ENCODE measurements at regions not wholly inside any gene's neighbourhood (a gene's known extent, or its start where the extent isn't known, plus 50 kb on each side); places are given as distances from the start of the nearest gene placed in this dataset.
"Not testable (repeated sequence)": the region's sequence is repeated elsewhere in the genome, so short reads cannot be mapped to it uniquely, and the experiment has no call there.

DNA sequence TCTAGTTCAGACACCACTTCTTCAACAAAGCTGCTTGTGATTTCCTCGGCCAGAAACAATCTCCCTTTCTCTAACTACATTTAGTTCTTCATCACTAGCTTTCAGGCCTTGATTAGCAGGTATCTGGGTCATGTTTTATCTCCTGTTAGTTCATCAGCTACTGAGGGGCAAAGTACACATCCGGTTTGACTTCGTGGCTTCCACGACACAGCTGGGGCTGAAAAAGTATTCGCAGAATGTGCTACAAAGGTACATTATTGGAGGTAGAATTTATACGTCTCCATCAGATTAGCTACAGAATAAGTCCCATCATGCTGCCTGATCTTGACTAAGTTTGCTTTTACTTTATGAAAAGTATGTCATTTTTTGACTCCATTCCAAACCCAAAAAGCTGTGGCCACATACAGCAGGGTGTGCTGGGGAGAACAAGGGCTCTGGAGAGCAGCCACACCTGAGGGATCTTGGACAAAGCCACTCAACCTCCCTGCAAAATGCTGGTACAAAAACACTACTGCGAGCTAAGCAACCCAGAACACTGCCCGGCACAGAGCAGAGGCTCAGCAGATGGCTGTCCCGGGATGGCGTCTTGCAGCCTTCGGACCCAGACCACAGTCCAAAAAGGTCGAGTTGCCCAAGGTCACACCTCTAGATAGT is 158.9 kb upstream of the PRKX start:
- H3K4me1 ChIP-seq; H3K4me3 ChIP-seq; H3K27me3 ChIP-seq (ENCODE audit: low read depth); DNase-seq (ENCODE audit: low spot score in 2 of 2); in situ Hi-C loops (cut with MboI; ENCODE audit: low sequenced_read_pairs); H3K9me3 ChIP-seq; H3K36me3 ChIP-seq (replicated peaks): not testable (repeated sequence)

DNA sequence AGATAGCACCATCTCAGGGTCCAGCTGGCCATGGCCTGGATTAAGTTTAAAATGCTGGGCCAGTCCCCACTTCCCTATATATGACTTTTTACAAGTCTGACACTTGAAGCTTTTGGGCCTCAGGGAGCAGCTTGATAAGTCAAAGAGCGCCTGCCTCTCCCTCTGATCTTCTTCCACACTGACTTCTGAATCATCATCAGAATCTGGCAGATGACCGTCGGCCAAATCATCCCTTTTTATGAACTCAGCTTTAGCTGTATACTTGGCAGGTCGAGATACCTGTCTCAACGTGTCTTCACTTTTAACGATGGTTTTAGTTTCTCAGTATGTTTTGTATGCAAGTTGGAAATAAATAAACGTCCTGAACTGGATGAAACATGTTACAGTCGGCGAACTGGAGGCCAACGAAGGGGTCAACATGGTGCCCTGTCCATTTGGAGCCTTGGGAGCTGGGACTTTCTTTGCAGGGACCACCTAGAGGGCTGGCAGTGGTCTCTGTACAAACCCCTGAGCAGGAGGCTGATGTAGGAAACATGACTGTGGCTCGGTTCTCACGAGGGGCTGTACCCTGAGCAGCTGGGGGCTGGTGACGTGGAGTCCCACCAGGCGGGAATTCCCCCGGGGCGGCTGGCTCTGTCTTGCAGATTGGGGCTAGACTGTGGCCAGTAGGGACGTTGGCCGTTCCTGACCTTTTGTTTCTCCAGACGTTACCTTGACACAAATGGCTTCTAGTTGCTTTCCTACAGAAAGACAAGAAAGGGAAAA is 153.8 kb upstream of the PRKX start:
- H3K9me3 ChIP-seq; DNase-seq (ENCODE audit: low spot score in 2 of 2); in situ Hi-C loops (cut with MboI; ENCODE audit: low sequenced_read_pairs): not testable (repeated sequence)

DNA sequence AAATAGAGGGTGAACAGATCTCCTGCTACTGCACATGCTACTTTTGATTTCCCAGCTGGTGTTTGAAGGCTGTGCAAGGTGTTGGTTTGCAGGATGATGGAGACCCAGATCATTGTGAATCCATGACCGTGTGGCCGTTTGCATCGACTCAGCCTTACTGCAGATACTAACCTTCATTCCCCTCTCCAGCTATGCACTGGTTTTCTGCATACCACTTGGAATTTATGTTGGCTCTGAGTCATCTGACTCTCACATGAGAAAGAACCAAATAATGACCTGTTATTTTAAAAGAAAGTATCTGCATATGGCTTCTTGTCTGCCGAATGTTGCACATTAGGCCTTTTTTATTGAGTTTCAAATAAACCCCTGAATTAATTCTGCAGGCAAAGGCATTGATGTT is 144.9 kb upstream of the PRKX start:
- DNase-seq (ENCODE audit: low spot score in 2 of 2); H3K4me1 ChIP-seq; H3K4me3 ChIP-seq; in situ Hi-C loops (cut with MboI; ENCODE audit: low sequenced_read_pairs); H3K36me3 ChIP-seq (replicated peaks); H3K9me3 ChIP-seq; H3K27me3 ChIP-seq (ENCODE audit: low read depth): not testable (repeated sequence)

More for the DNA sequence above, 153.8 kb upstream of the PRKX start:
- not testable (repeated sequence) for H3K27me3 ChIP-seq (ENCODE audit: low read depth); H3K4me3 ChIP-seq; H3K36me3 ChIP-seq (replicated peaks); H3K4me1 ChIP-seq

DNA sequence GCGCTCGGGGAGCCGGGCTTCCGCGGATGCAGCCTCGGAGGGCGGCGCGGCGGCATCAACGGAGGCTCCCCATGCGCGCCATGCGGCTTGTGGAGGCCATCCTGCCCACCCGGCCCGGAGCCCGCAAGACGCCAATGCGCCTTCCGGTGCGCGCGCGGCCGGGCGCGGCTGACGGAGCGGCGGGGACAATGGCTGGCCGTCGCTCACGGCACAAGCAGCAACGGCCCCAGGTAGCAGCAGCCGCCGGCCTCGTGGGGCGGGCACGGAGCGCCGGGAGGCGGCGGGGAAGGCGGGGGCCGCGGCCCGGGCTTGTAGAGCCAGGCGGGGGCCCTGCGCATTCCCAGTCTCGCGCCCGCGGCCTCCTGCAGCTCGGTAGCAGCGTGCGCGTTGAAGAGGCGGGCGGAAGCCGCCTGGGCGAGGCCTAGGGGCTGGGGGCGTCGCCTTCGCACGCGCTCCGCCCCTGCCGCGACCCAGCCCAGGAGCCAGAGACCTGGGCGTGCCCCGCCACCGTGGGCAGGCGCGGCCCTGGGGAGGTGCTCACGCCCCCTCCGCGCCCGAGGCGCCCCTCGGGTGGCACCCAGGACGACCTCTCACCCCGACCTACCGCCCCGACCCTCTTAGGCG is 130.2 kb upstream of the PRKX start:
- H3K4me3 ChIP-seq; H3K4me1 ChIP-seq; in situ Hi-C loops (cut with MboI; ENCODE audit: low sequenced_read_pairs): not testable (repeated sequence)

DNA sequence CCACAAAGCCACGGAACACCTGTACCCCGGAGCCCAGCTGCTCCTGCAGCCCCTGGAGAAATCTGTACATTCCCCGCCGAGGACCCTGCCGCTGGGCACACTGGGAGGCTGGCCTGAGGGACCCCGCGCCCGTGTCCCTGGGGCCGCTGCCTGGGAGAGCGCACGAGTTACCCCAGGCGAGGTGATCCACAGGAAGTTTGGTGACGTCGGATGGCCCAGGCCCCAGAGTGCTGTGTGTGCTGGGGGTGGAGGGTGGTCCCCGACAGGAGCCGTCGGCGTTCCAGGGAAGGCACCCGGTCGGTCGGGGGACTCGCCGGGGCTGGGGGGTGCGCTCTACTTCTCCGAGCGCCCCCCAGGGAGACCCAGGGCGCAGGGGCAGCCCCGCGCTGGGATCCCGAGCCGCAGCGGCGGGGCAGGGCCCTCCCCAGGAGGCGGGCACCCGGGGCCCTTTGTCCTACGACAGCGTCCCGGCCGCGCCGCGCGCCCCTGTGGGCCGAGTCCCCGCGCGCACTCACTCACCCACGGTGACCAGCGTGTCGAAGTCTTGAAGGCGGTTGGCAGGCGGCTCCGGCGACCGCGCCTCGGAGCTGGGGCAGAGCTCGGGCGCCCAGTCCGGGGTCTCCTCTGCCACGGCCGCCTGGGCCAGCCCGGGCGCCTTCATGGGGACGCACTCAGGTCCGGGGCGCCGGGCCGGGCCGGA is 129.5 kb upstream of the PRKX start:
- DNase-seq (ENCODE audit: low spot score in 2 of 2); in situ Hi-C loops (cut with MboI; ENCODE audit: low sequenced_read_pairs); H3K4me3 ChIP-seq; H3K36me3 ChIP-seq (replicated peaks); H3K4me1 ChIP-seq; H3K27me3 ChIP-seq (ENCODE audit: low read depth); H3K9me3 ChIP-seq: not testable (repeated sequence)

More for the DNA sequence above, 130.2 kb upstream of the PRKX start:
- not testable (repeated sequence) for H3K36me3 ChIP-seq (replicated peaks); DNase-seq (ENCODE audit: low spot score in 2 of 2); H3K9me3 ChIP-seq; H3K27me3 ChIP-seq (ENCODE audit: low read depth)

DNA sequence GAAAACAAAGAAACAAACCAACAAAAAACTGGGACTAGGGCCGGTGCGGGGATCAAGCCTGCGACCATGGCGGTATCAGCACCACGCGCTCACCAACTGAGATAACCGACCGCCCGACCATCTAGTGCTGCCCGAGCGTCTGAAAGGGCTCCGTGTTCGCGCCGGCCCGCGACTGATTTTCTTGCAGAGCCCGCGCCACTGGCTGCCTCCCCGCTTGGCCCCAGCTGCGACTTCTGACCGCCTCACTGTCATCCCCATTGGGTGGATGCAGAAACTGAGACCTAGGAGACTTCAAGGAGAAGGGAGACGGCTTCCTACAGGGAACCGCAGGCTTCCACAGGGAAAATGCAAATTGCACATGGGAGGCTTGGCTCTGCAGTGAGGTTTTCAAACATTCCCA is 125.3 kb upstream of the PRKX start:
- in situ Hi-C loops (cut with MboI; ENCODE audit: low sequenced_read_pairs); H3K4me1 ChIP-seq; H3K36me3 ChIP-seq (replicated peaks); H3K27me3 ChIP-seq (ENCODE audit: low read depth); H3K9me3 ChIP-seq; DNase-seq (ENCODE audit: low spot score in 2 of 2); H3K4me3 ChIP-seq: not testable (repeated sequence)

DNA sequence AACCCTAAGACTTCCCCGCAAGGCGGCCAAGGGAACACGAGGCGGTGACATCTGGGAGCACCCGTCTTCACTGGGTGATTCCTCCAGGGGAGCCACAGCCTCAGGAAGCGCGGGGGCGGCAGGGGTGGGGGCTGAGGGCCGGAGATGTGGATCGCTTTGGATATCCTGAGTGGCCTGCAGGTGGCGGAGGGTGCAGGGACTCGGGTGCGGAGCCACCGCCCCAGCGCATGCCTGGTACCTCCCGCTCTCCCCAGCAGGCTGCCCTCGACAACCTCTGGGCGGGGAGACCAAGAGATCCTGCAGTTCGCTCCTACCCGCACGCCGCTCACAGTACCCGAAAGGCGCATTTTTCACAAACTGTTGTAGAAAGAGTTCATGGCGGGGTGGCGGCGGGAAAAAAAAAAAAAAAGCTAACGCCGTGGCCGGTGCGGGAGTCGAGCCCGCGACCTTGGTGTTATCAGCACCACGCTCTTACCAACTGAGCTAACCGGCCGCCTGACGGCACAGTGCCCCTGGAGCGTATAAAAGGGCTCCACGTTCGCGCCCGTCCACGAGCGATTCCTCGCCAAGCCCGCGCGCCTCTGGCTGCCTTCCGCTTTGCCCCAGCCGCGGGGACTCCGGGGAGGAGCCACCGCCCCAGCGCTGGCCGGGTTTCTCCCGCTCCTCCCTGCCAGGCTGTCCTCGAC is 124.7 kb upstream of the PRKX start:
- H3K4me3 ChIP-seq; H3K4me1 ChIP-seq; H3K27me3 ChIP-seq (ENCODE audit: low read depth); DNase-seq (ENCODE audit: low spot score in 2 of 2); H3K36me3 ChIP-seq (replicated peaks); in situ Hi-C loops (cut with MboI; ENCODE audit: low sequenced_read_pairs); H3K9me3 ChIP-seq: not testable (repeated sequence)

DNA sequence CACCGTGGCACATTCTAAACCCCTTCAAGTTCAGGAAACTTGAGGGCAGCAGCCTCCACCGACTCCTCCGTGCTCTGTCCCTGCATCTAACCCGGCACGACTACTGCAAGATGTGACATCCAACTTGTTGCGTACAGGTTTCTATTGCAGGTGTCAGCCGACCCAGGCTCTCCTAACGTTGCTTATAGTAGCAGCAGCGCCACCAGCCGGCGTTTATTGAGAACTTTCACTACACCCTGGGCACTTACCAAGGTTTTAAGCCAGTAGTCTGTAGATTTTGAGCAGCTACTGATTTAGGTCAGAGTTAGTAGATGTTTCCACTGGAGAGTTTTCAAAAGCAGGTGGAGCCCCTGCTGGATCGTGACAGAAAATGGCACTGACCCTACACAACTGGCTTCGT is 123.8 kb upstream of the PRKX start:
- H3K9me3 ChIP-seq; H3K36me3 ChIP-seq (replicated peaks); H3K27me3 ChIP-seq (ENCODE audit: low read depth); H3K4me3 ChIP-seq; in situ Hi-C loops (cut with MboI; ENCODE audit: low sequenced_read_pairs); DNase-seq (ENCODE audit: low spot score in 2 of 2); H3K4me1 ChIP-seq: not testable (repeated sequence)

DNA sequence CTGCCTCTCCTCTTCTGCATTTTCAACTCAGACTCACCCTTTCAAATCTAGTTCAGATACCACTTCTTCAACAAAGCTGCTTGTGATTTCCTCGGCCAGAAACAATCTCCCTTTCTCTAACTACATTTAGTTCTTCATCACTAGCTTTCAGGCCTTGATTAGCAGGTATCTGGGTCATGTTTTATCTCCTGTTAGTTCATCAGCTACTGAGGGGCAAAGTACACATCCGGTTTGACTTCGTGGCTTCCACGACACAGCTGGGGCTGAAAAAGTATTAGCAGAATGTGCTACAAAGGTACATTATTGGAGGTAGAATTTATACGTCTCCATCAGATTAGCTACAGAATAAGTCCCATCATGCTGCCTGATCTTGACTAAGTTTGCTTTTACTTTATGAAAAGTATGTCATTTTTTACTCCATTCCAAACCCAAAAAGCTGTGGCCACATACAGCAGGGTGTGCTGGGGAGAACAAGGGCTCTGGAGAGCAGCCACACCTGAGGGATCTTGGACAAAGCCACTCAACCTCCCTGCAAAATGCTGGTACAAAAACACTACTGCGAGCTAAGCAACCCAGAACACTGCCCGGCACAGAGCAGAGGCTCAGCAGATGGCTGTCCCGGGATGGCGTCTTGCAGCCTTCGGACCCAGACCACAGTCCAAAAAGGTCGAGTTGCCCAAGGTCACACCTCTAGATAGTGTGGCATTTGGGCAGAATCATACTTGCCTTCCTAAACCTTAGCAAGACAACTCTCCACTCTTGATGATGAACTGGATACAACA is 120.5 kb upstream of the PRKX start:
- H3K4me3 ChIP-seq, result not testable (repeated sequence)

DNA sequence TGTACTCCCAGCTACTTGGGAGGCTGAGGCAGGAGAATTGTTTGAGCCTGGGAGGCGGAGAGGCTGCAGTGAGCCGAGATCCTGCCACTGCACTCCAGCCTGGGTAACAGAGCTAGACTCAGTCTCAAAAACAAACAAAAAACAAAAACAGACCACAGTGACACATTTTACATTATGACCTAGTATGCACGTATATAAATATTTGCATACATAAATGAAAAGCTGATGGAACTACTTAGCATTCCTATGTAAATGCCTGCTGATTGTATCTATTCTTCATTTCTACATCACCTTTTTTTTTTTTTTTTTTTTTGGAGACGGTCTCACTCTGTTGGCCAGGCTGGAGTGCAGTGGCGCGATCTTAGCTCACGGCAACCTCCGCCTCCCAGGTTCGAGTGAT is 116.6 kb upstream of the PRKX start:
- H3K4me1 ChIP-seq; H3K36me3 ChIP-seq (replicated peaks); DNase-seq (ENCODE audit: low spot score in 2 of 2); H3K4me3 ChIP-seq; in situ Hi-C loops (cut with MboI; ENCODE audit: low sequenced_read_pairs); H3K9me3 ChIP-seq; H3K27me3 ChIP-seq (ENCODE audit: low read depth): not testable (repeated sequence)

More for the DNA sequence above, 120.5 kb upstream of the PRKX start:
- DNase-seq (ENCODE audit: low spot score in 2 of 2); H3K4me1 ChIP-seq; H3K36me3 ChIP-seq (replicated peaks); H3K9me3 ChIP-seq; in situ Hi-C loops (cut with MboI; ENCODE audit: low sequenced_read_pairs); H3K27me3 ChIP-seq (ENCODE audit: low read depth): not testable (repeated sequence)

DNA sequence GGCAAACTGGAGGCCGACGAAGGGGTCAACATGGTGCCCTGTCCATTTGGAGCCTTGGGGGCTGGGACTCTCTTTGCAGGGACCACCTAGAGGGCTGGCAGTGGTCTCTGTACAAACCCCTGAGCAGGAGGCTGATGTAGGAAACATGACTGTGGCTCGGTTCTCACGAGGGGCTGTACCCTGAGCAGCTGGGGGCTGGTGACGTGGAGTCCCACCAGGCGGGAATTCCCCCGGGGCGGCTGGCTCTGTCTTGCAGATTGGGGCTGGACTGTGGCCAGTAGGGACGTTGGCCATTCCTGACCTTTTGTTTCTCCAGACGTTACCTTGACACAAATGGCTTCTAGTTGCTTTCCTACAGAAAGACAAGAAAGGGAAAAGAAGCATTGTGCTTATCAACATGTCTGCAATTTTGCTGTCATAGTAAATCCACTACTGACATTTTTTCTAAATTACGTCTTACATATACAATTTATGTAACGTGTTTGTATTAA is 115.6 kb upstream of the PRKX start:
- DNase-seq (ENCODE audit: low spot score in 2 of 2); H3K9me3 ChIP-seq; H3K27me3 ChIP-seq (ENCODE audit: low read depth); H3K36me3 ChIP-seq (replicated peaks); in situ Hi-C loops (cut with MboI; ENCODE audit: low sequenced_read_pairs); H3K4me1 ChIP-seq; H3K4me3 ChIP-seq: not testable (repeated sequence)

DNA sequence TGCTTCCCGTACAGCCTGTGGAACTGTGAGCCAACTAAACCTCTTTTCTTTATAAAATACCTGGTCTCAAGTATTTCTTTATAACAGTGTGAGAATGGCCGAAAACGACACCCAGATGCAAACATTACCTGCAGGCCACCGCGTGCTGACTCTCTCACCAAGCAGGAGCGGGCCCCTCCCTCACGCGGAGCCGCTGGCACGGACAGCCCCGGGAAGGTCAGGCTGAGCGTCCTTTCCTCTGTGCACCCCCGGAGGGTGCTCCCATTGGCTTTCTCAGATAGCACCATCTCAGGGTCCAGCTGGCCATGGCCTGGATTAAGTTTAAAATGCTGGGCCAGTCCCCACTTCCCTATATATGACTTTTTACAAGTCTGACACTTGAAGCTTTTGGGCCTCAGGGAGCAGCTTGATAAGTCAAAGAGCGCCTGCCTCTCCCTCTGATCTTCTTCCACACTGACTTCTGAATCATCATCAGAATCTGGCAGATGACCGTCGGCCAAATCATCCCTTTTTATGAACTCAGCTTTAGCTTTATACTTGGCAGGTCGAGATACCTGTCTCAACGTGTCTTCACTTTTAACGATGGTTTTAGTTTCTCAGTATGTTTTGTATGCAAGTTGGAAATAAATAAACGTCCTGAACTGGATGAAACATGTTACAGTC is 115.1 kb upstream of the PRKX start:
- H3K9me3 ChIP-seq; in situ Hi-C loops (cut with MboI; ENCODE audit: low sequenced_read_pairs); H3K36me3 ChIP-seq (replicated peaks); H3K4me1 ChIP-seq; H3K4me3 ChIP-seq; DNase-seq (ENCODE audit: low spot score in 2 of 2); H3K27me3 ChIP-seq (ENCODE audit: low read depth): not testable (repeated sequence)

All from HAP-1 (cell line).